ENCODE measurements at regions not wholly inside any gene's neighbourhood (a gene's known extent, or its start where the extent isn't known, plus 50 kb on each side); places are given as distances from the start of the nearest gene placed in this dataset.
"Not testable (repeated sequence)": the region's sequence is repeated elsewhere in the genome, so short reads cannot be mapped to it uniquely, and the experiment has no call there.

DNA sequence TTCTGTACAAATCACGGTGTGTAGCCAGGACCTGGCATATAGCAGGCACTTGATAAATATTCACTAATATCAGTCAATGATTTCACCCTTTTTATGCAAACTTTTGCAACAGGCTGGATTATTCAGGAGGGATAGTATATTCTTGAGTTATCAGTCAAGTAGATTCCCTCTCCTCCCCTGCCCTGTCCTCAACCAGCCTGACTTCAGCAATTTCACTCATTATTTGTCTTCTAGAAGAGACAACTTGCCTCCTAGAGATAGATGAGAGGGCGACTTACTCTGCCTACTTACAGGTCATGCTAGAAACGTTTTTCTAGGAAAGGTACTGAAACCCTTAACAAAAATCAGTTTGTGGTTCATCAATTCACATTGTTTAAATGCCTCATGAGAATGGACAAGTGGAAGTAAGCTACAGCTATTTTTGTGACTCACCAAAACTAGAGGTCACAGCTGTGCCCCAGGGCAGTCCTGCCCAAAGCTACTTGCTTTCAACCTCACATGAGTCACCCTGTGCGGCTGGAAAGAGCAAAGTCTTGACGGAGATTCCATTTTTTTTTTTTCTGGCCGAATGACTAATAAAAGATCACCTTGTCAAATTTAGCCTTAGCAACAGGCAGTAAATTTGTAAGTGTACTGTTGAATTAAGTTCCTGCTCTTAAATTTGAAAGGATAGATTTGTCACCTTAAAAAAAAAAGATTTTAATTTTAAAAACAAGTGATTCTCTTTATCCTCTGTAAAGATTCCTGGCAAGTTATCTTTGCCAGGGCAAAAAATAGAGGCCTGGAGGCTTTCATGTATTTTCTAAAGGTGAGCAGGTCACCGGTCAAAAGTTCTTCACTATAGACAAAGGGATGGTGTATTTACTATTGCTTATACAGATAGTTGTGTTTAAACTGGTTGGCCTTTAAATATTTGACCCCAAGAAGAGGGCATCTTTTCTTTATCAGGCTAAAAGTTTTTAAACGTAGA is 109.0 kb upstream of the SLC35G4 start:
- DNase-seq (no peak), ATAC-seq (replicated peaks in 1 of 2) (no peak)
- Mint-ChIP-seq H3K27ac (no peak overlapping the region), H3K9me3 (no peaks in the 10 kb centered on the region), H3K4me3 (no peak overlapping the region), H3K27me3 (ENCODE audit: low read depth) (peaks cover 14% of the 10 kb centered on the region), H3K4me1 (ENCODE audit: low read depth) (no peaks in the 10 kb centered on the region), H3K36me3 (ENCODE audit: insufficient read depth in 2 of 2) (no peaks in the 10 kb centered on the region)

- no peaks in the 10 kb centered on the region for H3K4me1 Mint-ChIP-seq (ENCODE audit: low read depth)
- no peak overlapping the region for H3K27ac Mint-ChIP-seq
- DNase-seq (no peak), ATAC-seq (replicated peaks in 1 of 2) (no peak)
- no peaks in the 10 kb centered on the region for H3K36me3 Mint-ChIP-seq (ENCODE audit: insufficient read depth in 2 of 2)
- no peak overlapping the region for H3K4me3 Mint-ChIP-seq
- H3K27me3 Mint-ChIP-seq (ENCODE audit: low read depth), result peaks cover 14% of the 10 kb centered on the region
- H3K9me3 Mint-ChIP-seq, result no peaks in the 10 kb centered on the region
These were observed 110.6 kb upstream of the SLC35G4 start for GRCh38 chr18:11498821-11499220.

GRCh38 chr18:11497585-11497984 is 111.8 kb upstream of the SLC35G4 start:
- Mint-ChIP-seq H3K9me3 (no peaks in the 10 kb centered on the region), H3K27ac (no peak overlapping the region), H3K27me3 (ENCODE audit: low read depth) (peaks cover 14% of the 10 kb centered on the region), H3K4me3 (no peak overlapping the region), H3K36me3 (ENCODE audit: insufficient read depth in 2 of 2) (no peaks in the 10 kb centered on the region), H3K4me1 (ENCODE audit: low read depth) (no peaks in the 10 kb centered on the region)
- ATAC-seq (replicated peaks in 1 of 2) (no peak), DNase-seq (no peak)

- no peak overlapping the region for H3K27ac Mint-ChIP-seq
- DNase-seq (no peak), ATAC-seq (replicated peaks in 1 of 2) (no peak)
- H3K9me3 Mint-ChIP-seq, result no peaks in the 10 kb centered on the region
- H3K36me3 Mint-ChIP-seq (ENCODE audit: insufficient read depth in 2 of 2), result no peaks in the 10 kb centered on the region
- H3K4me3 Mint-ChIP-seq, result no peak overlapping the region
- H3K27me3 Mint-ChIP-seq (ENCODE audit: low read depth), result peaks cover 14% of the 10 kb centered on the region
- no peaks in the 10 kb centered on the region for H3K4me1 Mint-ChIP-seq (ENCODE audit: low read depth)
These were observed 112.7 kb upstream of the SLC35G4 start for GRCh38 chr18:11496526-11497172.

GRCh38 chr18:11495441-11495840 is 114.0 kb upstream of the SLC35G4 start:
- H3K4me1 Mint-ChIP-seq (ENCODE audit: low read depth), result no peaks in the 10 kb centered on the region
- DNase-seq (no peak), ATAC-seq (replicated peaks in 1 of 2) (no peak)
- H3K4me3 Mint-ChIP-seq, result no peak overlapping the region
- H3K27ac Mint-ChIP-seq, result no peak overlapping the region
- H3K9me3 Mint-ChIP-seq, result no peaks in the 10 kb centered on the region
- peaks cover 14% of the 10 kb centered on the region for H3K27me3 Mint-ChIP-seq (ENCODE audit: low read depth)
- H3K36me3 Mint-ChIP-seq (ENCODE audit: insufficient read depth in 2 of 2), result no peaks in the 10 kb centered on the region

- no peaks in the 10 kb centered on the region for H3K9me3 Mint-ChIP-seq
- no peak overlapping the region for H3K4me3 Mint-ChIP-seq
- no peak overlapping the region for H3K27ac Mint-ChIP-seq
- H3K27me3 Mint-ChIP-seq (ENCODE audit: low read depth), result peaks cover 3% of the 10 kb centered on the region
- no peaks in the 10 kb centered on the region for H3K4me1 Mint-ChIP-seq (ENCODE audit: low read depth)
- H3K36me3 Mint-ChIP-seq (ENCODE audit: insufficient read depth in 2 of 2), result no peaks in the 10 kb centered on the region
- DNase-seq (no peak), ATAC-seq (replicated peaks in 1 of 2) (no peak)
These were observed 115.3 kb upstream of the SLC35G4 start for GRCh38 chr18:11494107-11494506.

DNA sequence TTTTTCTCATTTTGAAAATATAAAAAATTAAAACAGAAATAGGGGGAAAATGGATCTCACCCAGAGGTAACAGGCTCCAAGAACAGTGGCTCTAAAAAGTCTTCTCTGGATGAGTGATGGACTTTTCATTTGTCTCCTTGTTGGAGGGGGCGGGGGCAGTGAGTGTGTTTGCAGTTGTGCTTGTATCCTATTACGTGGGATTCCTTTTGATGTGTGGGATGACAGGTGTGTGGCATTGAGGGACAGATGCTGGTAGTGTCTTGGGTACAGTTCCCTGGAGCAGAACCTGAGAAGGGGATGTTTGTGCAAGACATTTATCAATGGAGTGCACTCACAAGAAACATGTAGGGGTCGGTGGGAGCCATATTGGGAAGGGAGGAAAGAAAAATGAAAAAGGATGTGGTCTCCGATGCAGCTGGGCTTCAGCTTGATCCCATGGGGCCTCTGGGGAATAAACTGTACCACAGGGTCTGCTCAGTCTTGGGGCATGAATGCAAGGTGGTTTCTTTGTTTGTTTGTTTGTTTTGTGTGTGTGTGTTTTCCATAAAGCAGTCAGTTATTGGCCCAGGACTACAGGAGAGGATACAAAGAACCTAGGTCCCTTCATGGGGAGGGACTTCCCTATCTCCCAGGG is 120.0 kb upstream of the SLC35G4 start:
- Mint-ChIP-seq H3K4me3 (no peak overlapping the region), H3K27me3 (ENCODE audit: low read depth) (no peaks in the 10 kb centered on the region), H3K36me3 (ENCODE audit: insufficient read depth in 2 of 2) (no peaks in the 10 kb centered on the region), H3K27ac (no peak overlapping the region), H3K4me1 (ENCODE audit: low read depth) (no peaks in the 10 kb centered on the region), H3K9me3 (no peaks in the 10 kb centered on the region)
- ATAC-seq (replicated peaks in 1 of 2), result no peak
- no peak for DNase-seq

- H3K36me3 Mint-ChIP-seq (ENCODE audit: insufficient read depth in 2 of 2), result no peaks in the 10 kb centered on the region
- DNase-seq (no peak), ATAC-seq (replicated peaks in 1 of 2) (no peak)
- no peaks in the 10 kb centered on the region for H3K27me3 Mint-ChIP-seq (ENCODE audit: low read depth)
- no peak overlapping the region for H3K4me3 Mint-ChIP-seq
- H3K27ac Mint-ChIP-seq, result no peak overlapping the region
- H3K4me1 Mint-ChIP-seq (ENCODE audit: low read depth), result no peaks in the 10 kb centered on the region
- H3K9me3 Mint-ChIP-seq, result no peaks in the 10 kb centered on the region
These were observed 121.2 kb upstream of the SLC35G4 start for GRCh38 chr18:11488175-11488574.

DNA sequence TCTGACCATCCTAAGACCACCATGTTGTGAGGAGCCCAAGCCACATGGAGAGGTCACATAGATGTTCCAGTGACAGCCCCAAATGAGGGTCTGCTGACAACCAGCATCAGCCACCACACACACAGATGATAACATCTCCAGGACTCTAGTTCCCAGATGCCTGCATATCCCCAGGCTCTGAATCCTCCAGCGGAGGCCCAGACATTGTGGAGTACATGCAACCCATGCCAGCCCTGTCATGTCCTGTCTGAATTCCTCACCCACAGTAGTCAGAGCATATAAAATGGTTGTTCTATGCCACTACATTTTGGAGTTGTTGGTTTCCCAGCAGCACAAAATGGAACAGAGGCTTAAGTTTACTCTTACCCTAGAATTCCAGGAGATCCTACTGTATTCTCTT is 122.0 kb upstream of the SLC35G4 start:
- Mint-ChIP-seq H3K4me3 (no peak overlapping the region), H3K4me1 (ENCODE audit: low read depth) (no peaks in the 10 kb centered on the region), H3K27me3 (ENCODE audit: low read depth) (no peaks in the 10 kb centered on the region), H3K36me3 (ENCODE audit: insufficient read depth in 2 of 2) (no peaks in the 10 kb centered on the region), H3K27ac (no peak overlapping the region), H3K9me3 (no peaks in the 10 kb centered on the region)
- DNase-seq (no peak), ATAC-seq (replicated peaks in 1 of 2) (no peak)

DNA sequence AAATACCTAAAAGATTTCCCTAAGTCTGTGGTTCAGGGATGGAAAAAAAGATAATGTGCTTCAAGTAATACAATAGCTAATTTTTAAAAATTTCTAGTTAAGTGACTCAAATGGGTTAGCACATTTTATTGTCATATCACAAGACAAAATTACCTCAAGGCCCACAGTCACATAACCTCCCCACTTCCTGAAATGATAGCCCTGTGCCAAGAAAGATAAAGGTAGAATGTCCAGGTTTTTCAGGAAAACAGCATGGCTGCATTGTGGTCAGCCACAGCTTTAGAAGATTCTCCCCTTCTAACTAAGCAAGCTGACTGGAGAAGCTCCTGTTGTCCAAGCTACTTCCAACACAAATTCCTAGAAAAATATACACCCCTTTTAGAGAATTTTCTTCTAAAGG is 127.1 kb upstream of the SLC35G4 start:
- H3K4me3 Mint-ChIP-seq, result no peak overlapping the region

DNA sequence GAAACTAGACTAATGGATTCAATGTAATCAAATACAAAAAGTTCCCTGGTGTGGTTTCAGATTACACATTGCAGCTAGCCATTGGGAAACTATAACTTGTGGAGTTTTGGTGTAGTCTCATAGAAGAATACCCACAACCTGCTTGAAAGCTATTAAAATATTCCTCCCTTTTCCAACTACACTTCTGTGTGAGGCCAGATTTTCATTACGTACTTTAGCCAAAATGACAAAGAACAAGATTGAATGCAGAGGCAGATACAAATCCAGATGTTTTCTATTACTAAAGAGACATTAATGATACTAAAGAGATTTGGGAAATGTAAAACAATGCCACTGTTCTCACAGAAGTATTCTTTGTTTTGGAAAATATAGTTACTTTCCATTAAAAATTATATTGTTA is 128.7 kb upstream of the SLC35G4 start:
- H3K36me3 Mint-ChIP-seq (ENCODE audit: insufficient read depth in 2 of 2), result no peaks in the 10 kb centered on the region
- H3K27ac Mint-ChIP-seq, result no peak overlapping the region
- peaks cover 0 to 3% of the 10 kb centered on the region in 2 donors for H3K9me3 Mint-ChIP-seq
- H3K4me1 Mint-ChIP-seq (ENCODE audit: low read depth), result no peaks in the 10 kb centered on the region
- ATAC-seq (replicated peaks in 1 of 2) (no peak), DNase-seq (no peak)
- no peak overlapping the region for H3K4me3 Mint-ChIP-seq
- no peaks in the 10 kb centered on the region for H3K27me3 Mint-ChIP-seq (ENCODE audit: low read depth)

More for the DNA sequence above, 127.1 kb upstream of the SLC35G4 start:
- no peak for ATAC-seq (replicated peaks in 1 of 2)
- Mint-ChIP-seq H3K36me3 (ENCODE audit: insufficient read depth in 2 of 2) (no peaks in the 10 kb centered on the region), H3K27ac (no peak overlapping the region), H3K9me3 (no peaks in the 10 kb centered on the region), H3K27me3 (ENCODE audit: low read depth) (no peaks in the 10 kb centered on the region), H3K4me1 (ENCODE audit: low read depth) (no peaks in the 10 kb centered on the region)
- no peak for DNase-seq

- H3K4me3 Mint-ChIP-seq; H3K27me3 Mint-ChIP-seq (ENCODE audit: low read depth); ATAC-seq (replicated peaks in 1 of 2); H3K9me3 Mint-ChIP-seq; H3K36me3 Mint-ChIP-seq (ENCODE audit: insufficient read depth in 2 of 2); H3K4me1 Mint-ChIP-seq (ENCODE audit: low read depth); DNase-seq; H3K27ac Mint-ChIP-seq: not testable (repeated sequence)
These were observed 130.4 kb upstream of the SLC35G4 start for GRCh38 chr18:11479031-11479430.

DNA sequence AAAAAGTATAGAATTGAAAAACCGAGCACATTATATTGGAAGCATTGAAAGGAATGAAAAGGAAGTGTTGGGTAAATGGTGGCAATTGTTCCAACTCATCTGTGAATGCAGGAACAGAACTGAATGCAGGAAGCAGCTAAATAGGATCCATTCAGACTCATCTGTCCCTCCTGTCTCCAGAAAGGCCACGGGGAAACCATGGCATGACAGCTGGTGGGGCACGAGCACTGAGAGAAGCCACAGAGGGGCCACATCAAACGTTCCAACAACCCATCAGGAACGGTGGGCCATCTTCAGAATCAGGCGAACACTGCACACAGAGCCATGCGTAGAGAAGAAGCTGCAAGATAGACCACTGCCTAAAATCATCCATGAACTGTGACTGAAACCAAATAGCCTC is 138.5 kb upstream of the SLC35G4 start:
- Mint-ChIP-seq H3K4me1 (ENCODE audit: low read depth) (no peaks in the 10 kb centered on the region), H3K27me3 (ENCODE audit: low read depth) (no peaks in the 10 kb centered on the region)
- ATAC-seq (replicated peaks in 1 of 2), result no peak

More for the DNA sequence above, 138.5 kb upstream of the SLC35G4 start:
- Mint-ChIP-seq H3K4me3 (no peak overlapping the region), H3K36me3 (ENCODE audit: insufficient read depth in 2 of 2) (no peaks in the 10 kb centered on the region), H3K9me3 (no peaks in the 10 kb centered on the region), H3K27ac (no peak overlapping the region)
- no peak for DNase-seq

Data from activated T-cell treated with anti-CD3 and anti-CD28 coated beads, Interleukin-2, amount 50 U/mL, for 72 hours (primary cell).